Thyroid gland (tissue), 4 donors: ENCODE measurements at regions not wholly inside any gene's neighbourhood (a gene's known extent, or its start where the extent isn't known, plus 50 kb on each side); places are given as distances from the start of the nearest gene placed in this dataset.

Experiments
- DNase-seq, 2 donors: peaks; one replicate each; pipeline ENCODE4 v3.0.0-alpha.2; 2019
- H3K27ac ChIP-seq, 3 donors: fragments of 200-600 bp; sonication (generic); 1 replicate in 2 of 3; 2 replicates in 1 of 3; pipeline ENCODE4 v1.5.1; 2016 to 2019; ENCODE audit warnings: mild to moderate bottlenecking in 1 of 3, moderate library complexity in 1 of 3
- H3K27me3 ChIP-seq: fragments of 200-600 bp; sonication (generic); one replicate; pipeline ENCODE4 v1.5.1; 2019
- H3K36me3 ChIP-seq, 2 donors: fragments of 200-600 bp; sonication (generic); one replicate each; pipeline ENCODE4 v1.5.1; 2016 to 2019
- H3K4me1 ChIP-seq, 2 donors: fragments of 200-600 bp; sonication (generic); one replicate each; pipeline ENCODE4 v1.5.1; 2017 to 2019
- H3K4me3 ChIP-seq, 3 donors: fragments of 200-600 bp; sonication (generic); replicated peaks in 1 of 3; 1 replicate in 2 of 3; 2 replicates in 1 of 3; pipeline ENCODE4 v1.5.1; 2016; ENCODE audit warnings: mild to moderate bottlenecking in 1 of 3
- H3K9me3 ChIP-seq: fragments of 200-600 bp; sonication (generic); one replicate; pipeline ENCODE4 v1.5.1; 2017
- POLR2A ChIP-seq, 2 donors: fragments of 450-650 bp; IDR thresholded peaks; one replicate each; pipeline ENCODE4 v1.6.1; 2017; ENCODE audit warnings: antibody characterized with exemption in 2 of 2, mild to moderate bottlenecking in 2 of 2, moderate library complexity in 1 of 2
- WGBS, 2 donors: methylation state at CpG; one replicate each; pipeline ENCODE4 v1.1.5; 2017; 5-methylcytosine and 5-hydroxymethylcytosine counted together
- intact Hi-C: fragments of 100-400 bp; cut with DNase I; formaldehyde crosslinking; loops from one replicate; pipeline ENCODE4 v1.15.1; 2023
- TF ChIP-seq, protein P1 (sequence below), 6 experiments: fragments of 200-600 bp in 3 of 6; fragments of 450-650 bp in 3 of 6; sonication (generic) in 3 of 6; IDR thresholded peaks; one replicate each; pipeline ENCODE4 v1.5.1; 2016 to 2019; ENCODE audit warnings: antibody characterized with exemption in 6 of 6, mild to moderate bottlenecking in 2 of 6, inconsistent platforms in 1 of 6, moderate library complexity in 1 of 6

DNA sequence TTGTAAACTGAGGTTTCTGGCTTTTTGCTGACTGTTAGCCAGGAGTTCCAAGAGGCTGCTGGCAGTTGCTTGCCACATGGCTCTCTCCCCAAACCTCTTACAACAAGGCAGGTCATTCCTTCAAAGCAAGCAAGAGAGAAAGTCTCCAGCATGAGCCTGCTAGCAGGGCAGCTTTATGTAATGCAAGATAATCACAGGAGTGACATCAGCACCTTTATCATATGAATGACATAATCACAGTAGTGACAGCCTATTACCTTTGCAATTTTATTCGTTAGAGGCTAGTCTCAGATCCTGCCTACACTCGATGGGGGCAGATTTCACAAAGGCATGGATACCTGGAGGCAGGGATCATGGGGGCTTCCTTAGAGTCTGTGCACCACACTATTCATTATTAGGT lies 79.5 kb upstream of the KCNJ16 start:
- no peaks in the 10 kb centered on the region for H3K27me3 ChIP-seq
- no peaks in the 10 kb centered on the region for H3K36me3 ChIP-seq
- WGBS, 2 donors = 95% methylated on average over 2 of the region's 2 CpGs

DNA sequence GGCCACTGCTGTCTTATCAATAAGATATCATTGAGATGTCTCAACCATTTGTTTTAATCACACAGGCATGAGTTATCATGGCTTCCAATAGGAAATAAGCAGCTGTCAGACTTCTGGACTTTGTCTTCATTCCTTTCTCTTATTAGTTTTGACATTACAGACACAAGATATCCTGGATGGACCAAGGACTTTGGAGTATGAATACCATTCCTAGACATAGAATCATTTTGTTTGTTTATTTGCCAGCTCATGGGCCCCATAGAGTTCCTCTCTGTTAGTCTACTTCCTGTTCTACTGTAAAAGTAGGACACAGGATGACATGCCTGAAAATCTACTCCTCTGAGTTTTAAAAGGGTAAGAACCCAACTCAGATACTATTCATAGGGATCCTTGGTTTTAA lies 77.7 kb upstream of the KCNJ16 start:
- Histone ChIP-seq H3K27me3 (no peaks in the 10 kb centered on the region), H3K36me3 (no peaks in the 10 kb centered on the region), H3K27ac (no peak overlapping the region), H3K9me3 (no peaks in the 10 kb centered on the region), H3K4me1 (no peaks in the 10 kb centered on the region), H3K4me3 (no peak overlapping the region)
- DNase-seq = no peak
- TF ChIP-seq POLR2A (IDR thresholded peaks at IDR 0.05) = no peak
- TF ChIP-seq, protein P1, sequence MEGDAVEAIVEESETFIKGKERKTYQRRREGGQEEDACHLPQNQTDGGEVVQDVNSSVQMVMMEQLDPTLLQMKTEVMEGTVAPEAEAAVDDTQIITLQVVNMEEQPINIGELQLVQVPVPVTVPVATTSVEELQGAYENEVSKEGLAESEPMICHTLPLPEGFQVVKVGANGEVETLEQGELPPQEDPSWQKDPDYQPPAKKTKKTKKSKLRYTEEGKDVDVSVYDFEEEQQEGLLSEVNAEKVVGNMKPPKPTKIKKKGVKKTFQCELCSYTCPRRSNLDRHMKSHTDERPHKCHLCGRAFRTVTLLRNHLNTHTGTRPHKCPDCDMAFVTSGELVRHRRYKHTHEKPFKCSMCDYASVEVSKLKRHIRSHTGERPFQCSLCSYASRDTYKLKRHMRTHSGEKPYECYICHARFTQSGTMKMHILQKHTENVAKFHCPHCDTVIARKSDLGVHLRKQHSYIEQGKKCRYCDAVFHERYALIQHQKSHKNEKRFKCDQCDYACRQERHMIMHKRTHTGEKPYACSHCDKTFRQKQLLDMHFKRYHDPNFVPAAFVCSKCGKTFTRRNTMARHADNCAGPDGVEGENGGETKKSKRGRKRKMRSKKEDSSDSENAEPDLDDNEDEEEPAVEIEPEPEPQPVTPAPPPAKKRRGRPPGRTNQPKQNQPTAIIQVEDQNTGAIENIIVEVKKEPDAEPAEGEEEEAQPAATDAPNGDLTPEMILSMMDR (IDR thresholded peaks at IDR 0.05) = no peak
- intact Hi-C loops = no loop called here

More for the DNA sequence above, 79.5 kb upstream of the KCNJ16 start:
- TF ChIP-seq, protein P1 (IDR thresholded peaks at IDR 0.05) = no peak
- TF ChIP-seq POLR2A (IDR thresholded peaks at IDR 0.05) = no peak
- no peak overlapping the region for H3K27ac ChIP-seq
- no peak for DNase-seq
- no peaks in the 10 kb centered on the region for H3K4me1 ChIP-seq
- H3K4me3 ChIP-seq = no peak overlapping the region
- no peaks in the 10 kb centered on the region for H3K9me3 ChIP-seq
- intact Hi-C loops = no loop called here

DNA sequence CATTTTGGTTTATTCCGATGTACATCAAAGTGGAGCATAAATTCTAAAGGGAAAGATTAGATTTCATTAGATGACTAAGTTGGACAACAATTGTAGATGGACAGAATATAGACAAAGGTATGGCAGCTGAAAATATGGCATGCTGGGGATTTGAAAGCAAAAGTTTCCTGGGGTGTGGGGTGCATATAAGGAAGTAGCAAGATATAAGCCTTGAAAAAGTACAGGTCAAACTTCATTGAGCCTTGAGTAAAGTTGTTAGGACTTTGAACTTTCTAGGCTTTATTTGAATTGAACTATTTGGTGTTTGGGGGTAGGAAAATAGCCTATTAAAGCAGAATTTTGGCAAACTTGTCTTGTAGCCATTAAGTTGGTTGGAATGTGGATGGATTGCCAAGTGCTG lies 75.8 kb upstream of the KCNJ16 start:
- H3K27ac ChIP-seq = no peak overlapping the region
- no peak overlapping the region for H3K4me3 ChIP-seq
- H3K36me3 ChIP-seq = no peaks in the 10 kb centered on the region
- H3K9me3 ChIP-seq = no peaks in the 10 kb centered on the region
- TF ChIP-seq, protein P1 (IDR thresholded peaks at IDR 0.05) = no peak
- TF ChIP-seq POLR2A (IDR thresholded peaks at IDR 0.05) = no peak
- no peak for DNase-seq
- H3K27me3 ChIP-seq = no peaks in the 10 kb centered on the region
- WGBS, 2 donors = 94 to 98% methylated on average over 1 of the region's 1 CpG
- intact Hi-C loops = no loop called here
- no peaks in the 10 kb centered on the region for H3K4me1 ChIP-seq

DNA sequence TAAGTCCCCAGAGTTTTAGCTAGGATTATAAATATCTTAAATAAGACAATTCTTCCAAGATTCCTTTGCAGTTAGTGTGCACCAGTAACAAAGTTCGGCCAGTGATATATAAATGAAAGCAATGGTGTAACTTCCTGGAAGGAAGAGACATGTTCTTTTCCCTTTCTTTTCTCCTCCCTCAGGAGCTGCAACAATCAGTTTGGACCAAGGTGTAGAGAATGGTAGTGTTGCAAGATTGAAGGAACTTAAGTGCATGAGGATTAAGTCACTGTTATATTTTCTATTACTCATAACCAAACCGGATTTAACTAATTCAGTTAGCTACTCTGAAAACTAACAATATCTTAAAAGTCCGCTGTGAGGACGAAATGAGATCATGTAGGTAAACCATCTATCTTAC lies 68.9 kb upstream of the KCNJ16 start:
- TF ChIP-seq, protein P1 (IDR thresholded peaks at IDR 0.05) = no peak
- TF ChIP-seq POLR2A (IDR thresholded peaks at IDR 0.05) = no peak
- DNase-seq = no peak
- no peak overlapping the region for H3K4me3 ChIP-seq
- intact Hi-C loops = no loop called here
- H3K4me1 ChIP-seq = no peaks in the 10 kb centered on the region
- no peaks in the 10 kb centered on the region for H3K27me3 ChIP-seq
- H3K9me3 ChIP-seq = no peaks in the 10 kb centered on the region
- 87 to 88% methylated on average over 4 of the region's 4 CpGs for WGBS, 2 donors
- no peak overlapping the region for H3K27ac ChIP-seq
- H3K36me3 ChIP-seq = no peaks in the 10 kb centered on the region

DNA sequence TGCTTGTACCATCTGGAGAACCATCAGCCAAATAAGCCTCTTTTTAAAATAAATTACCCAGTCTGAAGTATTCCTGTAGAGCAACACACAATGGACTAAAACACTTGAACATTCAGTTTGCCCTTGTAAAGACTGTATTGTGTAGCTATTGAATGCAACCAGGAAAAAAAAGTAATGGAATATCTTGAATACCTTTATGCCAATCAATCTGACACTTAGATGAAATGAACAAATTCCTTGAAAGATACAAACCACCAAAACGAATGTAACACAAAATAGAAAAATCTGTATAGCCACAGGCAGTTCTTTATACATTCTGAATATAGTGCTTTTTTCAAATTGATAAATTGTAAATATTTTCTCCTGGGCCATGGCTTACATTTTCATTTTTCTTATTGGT lies 63.3 kb upstream of the KCNJ16 start:
- TF ChIP-seq, protein P1 (IDR thresholded peaks at IDR 0.05) = no peak
- TF ChIP-seq POLR2A (IDR thresholded peaks at IDR 0.05) = no peak
- Histone ChIP-seq H3K9me3 (no peaks in the 10 kb centered on the region), H3K27me3 (no peaks in the 10 kb centered on the region), H3K27ac (no peak overlapping the region), H3K36me3 (no peaks in the 10 kb centered on the region), H3K4me1 (peaks cover 3 to 13% of the 10 kb centered on the region in 2 donors), H3K4me3 (no peak overlapping the region)
- 61 to 65% methylated on average over 1 of the region's 1 CpG for WGBS, 2 donors
- DNase-seq = no peak
- intact Hi-C loops = no loop called here
